ENCODE measurements at regions not wholly inside any gene's neighbourhood (a gene's known extent, or its start where the extent isn't known, plus 50 kb on each side); places are given as distances from the start of the nearest gene placed in this dataset.

DNA sequence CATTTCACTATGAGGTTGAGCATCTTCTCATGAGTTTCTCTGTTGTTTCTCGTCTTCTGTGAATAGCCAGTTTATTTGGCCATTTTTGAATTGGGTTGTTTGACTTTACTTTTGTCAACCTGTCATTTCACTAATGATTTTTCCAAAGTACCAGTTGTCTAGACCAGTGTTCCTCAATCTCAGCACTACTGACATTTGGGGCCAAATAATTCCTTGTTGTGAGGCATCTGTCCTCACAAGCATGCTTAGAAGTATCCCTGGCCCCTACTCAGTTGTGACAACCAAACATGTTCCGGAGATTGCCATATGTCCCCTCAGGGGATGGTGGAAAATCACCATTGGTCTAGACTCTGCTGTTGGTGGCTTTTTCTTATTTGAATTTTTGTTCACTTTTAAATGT, 87.7 kb upstream of the GNAZ start:
- intact Hi-C loops (cut with DNase I) = no loop called here
- no peaks in the 10 kb centered on the region for H3K36me3 ChIP-seq
- WGBS, 3 donors = 71 to 77% (median 77%) methylated on average over 2 of the region's 2 CpGs
- peaks cover 0 to 3% of the 10 kb centered on the region in 2 donors for H3K9me3 ChIP-seq
- TF ChIP-seq, protein P1, sequence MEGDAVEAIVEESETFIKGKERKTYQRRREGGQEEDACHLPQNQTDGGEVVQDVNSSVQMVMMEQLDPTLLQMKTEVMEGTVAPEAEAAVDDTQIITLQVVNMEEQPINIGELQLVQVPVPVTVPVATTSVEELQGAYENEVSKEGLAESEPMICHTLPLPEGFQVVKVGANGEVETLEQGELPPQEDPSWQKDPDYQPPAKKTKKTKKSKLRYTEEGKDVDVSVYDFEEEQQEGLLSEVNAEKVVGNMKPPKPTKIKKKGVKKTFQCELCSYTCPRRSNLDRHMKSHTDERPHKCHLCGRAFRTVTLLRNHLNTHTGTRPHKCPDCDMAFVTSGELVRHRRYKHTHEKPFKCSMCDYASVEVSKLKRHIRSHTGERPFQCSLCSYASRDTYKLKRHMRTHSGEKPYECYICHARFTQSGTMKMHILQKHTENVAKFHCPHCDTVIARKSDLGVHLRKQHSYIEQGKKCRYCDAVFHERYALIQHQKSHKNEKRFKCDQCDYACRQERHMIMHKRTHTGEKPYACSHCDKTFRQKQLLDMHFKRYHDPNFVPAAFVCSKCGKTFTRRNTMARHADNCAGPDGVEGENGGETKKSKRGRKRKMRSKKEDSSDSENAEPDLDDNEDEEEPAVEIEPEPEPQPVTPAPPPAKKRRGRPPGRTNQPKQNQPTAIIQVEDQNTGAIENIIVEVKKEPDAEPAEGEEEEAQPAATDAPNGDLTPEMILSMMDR (IDR thresholded peaks at IDR 0.05) = no peak
- no peak for TF ChIP-seq POLR2A (IDR thresholded peaks at IDR 0.05)
- no peak for TF ChIP-seq EP300 (IDR thresholded peaks at IDR 0.05)
- no peak overlapping the region for H3K4me3 ChIP-seq
- no peak overlapping the region for H3K27ac ChIP-seq
- DNase-seq = no peak
- H3K4me1 ChIP-seq (ENCODE audit: insufficient read depth) = no peaks in the 10 kb centered on the region
- H3K27me3 ChIP-seq = no peaks in the 10 kb centered on the region

DNA sequence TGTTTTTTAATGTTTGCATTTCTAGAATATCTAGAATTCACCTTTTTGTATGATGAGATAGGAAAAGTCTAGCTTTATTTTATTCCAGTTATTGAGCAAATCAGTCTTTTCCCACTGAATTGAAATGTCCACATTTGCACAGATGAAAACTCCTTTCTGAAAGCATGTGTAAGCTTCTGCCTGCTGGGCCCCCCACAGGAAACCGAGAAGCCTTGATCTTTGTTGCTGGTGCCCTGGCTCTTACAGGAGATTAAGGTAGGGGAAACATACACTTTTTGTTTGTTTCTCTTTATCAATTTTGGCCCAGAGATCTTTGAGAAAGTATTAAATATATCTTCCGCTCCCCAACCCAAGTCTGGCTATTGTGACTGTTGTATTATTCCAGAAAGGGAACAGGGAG, 87.2 kb upstream of the GNAZ start:
- WGBS, 3 donors = 23 to 38% (median 28%) methylated on average over 2 of the region's 2 CpGs
- no peak for DNase-seq
- intact Hi-C loops (cut with DNase I) = no loop called here
- Histone ChIP-seq H3K4me1 (ENCODE audit: insufficient read depth) (no peaks in the 10 kb centered on the region), H3K36me3 (no peaks in the 10 kb centered on the region), H3K27me3 (no peaks in the 10 kb centered on the region), H3K27ac (no peak overlapping the region), H3K9me3 (peaks cover 0 to 3% of the 10 kb centered on the region in 2 donors), H3K4me3 (no peak overlapping the region)
- TF ChIP-seq, protein P1 (IDR thresholded peaks at IDR 0.05) = no peak
- TF ChIP-seq POLR2A (IDR thresholded peaks at IDR 0.05) (no peak), EP300 (IDR thresholded peaks at IDR 0.05) (no peak)

DNA sequence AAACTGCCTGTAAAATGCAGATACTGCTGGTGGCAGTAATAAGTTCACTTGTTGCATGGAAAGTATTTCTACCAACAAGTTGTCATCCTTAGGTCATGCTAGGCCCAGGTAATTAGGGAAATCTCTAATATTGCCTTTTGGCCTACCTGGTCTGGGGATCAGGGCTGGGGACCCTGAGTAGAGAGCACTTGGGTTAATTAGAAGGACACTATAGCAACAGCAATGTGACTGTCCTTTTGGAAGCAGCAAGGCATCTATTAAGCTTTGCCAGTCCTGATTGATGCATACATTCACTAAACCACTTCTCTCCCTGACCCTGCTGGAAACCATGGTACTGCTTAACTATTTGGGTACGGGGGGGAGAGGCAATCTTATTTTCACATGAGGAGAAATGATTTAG, 86.5 kb upstream of the GNAZ start:
- no peaks in the 10 kb centered on the region for H3K36me3 ChIP-seq
- no peaks in the 10 kb centered on the region for H3K4me1 ChIP-seq (ENCODE audit: insufficient read depth)
- TF ChIP-seq, protein P1 (IDR thresholded peaks at IDR 0.05) = no peak
- no peak for TF ChIP-seq EP300 (IDR thresholded peaks at IDR 0.05)
- TF ChIP-seq POLR2A (IDR thresholded peaks at IDR 0.05) = no peak
- H3K9me3 ChIP-seq = peaks cover 0 to 3% of the 10 kb centered on the region in 2 donors
- intact Hi-C loops (cut with DNase I) = no loop called here
- H3K27ac ChIP-seq = no peak overlapping the region
- DNase-seq = no peak
- no peaks in the 10 kb centered on the region for H3K27me3 ChIP-seq
- no peak overlapping the region for H3K4me3 ChIP-seq
- WGBS, 3 donors = 12 to 78% (median 62%) methylated on average over 1 of the region's 1 CpG

DNA sequence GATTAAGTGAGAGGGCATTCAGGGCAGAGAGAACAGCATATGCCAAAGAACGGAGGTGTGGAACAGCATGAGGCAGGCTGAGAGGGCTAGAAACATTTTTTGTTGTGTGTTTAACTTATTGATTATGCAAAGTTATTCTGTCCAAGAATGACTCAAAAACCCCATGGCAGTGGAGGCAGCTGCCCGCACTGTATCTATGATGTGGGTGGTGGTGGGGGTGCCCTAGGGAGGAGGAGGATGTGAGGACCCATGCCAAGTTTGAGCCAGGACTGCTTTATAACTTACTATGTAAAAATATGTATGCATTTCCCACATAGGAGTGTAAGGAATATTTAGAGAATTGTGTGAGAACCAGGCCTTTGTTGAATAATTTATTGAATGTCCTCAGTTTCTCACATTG, 85.4 kb upstream of the GNAZ start:
- H3K27ac ChIP-seq = no peak overlapping the region
- H3K36me3 ChIP-seq = no peaks in the 10 kb centered on the region
- intact Hi-C loops (cut with DNase I) = no loop called here
- 90 to 96% (median 93%) methylated on average over 2 of the region's 2 CpGs for WGBS, 3 donors
- H3K4me3 ChIP-seq = no peak overlapping the region
- no peaks in the 10 kb centered on the region for H3K4me1 ChIP-seq (ENCODE audit: insufficient read depth)
- H3K9me3 ChIP-seq = no peaks in the 10 kb centered on the region
- TF ChIP-seq, protein P1 (IDR thresholded peaks at IDR 0.05) = no peak
- no peak for TF ChIP-seq POLR2A (IDR thresholded peaks at IDR 0.05)
- TF ChIP-seq EP300 (IDR thresholded peaks at IDR 0.05) = no peak
- no peak for DNase-seq
- no peaks in the 10 kb centered on the region for H3K27me3 ChIP-seq

DNA sequence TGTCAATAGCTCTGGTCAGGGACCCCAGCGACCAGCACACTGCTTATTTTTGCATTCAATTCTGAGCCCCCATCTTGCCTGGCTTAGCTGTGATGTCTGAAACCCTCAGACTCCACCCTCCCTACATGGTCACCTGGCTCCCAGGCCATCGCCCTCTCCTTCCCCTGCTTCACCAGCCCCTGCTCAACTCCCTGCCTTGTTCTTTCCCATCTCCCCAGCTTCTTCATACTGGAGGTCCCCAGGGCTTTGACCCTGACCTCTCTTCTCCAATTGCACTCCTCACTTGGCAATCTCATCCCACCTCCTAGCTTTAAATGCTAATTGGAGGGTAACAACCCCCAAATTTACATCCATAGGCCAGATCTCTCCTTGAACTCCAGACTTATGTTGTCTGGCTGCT, 84.3 kb upstream of the GNAZ start:
- no peaks in the 10 kb centered on the region for H3K9me3 ChIP-seq
- no peak overlapping the region for H3K4me3 ChIP-seq
- no peak overlapping the region for H3K27ac ChIP-seq
- DNase-seq = no peak
- no peaks in the 10 kb centered on the region for H3K36me3 ChIP-seq
- H3K4me1 ChIP-seq (ENCODE audit: insufficient read depth) = no peaks in the 10 kb centered on the region
- intact Hi-C loops (cut with DNase I) = no loop called here
- 84 to 86% (median 86%) methylated on average over 2 of the region's 2 CpGs for WGBS, 3 donors
- H3K27me3 ChIP-seq = no peaks in the 10 kb centered on the region
- TF ChIP-seq POLR2A (IDR thresholded peaks at IDR 0.05) (no peak), EP300 (IDR thresholded peaks at IDR 0.05) (no peak)
- TF ChIP-seq, protein P1 (IDR thresholded peaks at IDR 0.05) = no peak
